ENCODE measurements at regions not wholly inside any gene's neighbourhood (a gene's known extent, or its start where the extent isn't known, plus 50 kb on each side); places are given as distances from the start of the nearest gene placed in this dataset.

- ChIA-PET POLR2A (ENCODE audit: low non-redundant PET) (no interaction called here), CTCF (interaction anchor here (0.6 to 2.3 kb wide), 2 partner anchors 51 to 240 kb away, joined by 3 to 6 read pairs; no protein-coding TSS in a partner anchor)
- no peak for DNase-seq (ENCODE audit: low spot score)
- no peak for TF ChIP-seq CTCF (conservative IDR thresholded peaks at IDR 0.05; ENCODE audit: low read depth)
- H3K27ac ChIP-seq: no peak overlapping the region
Observed at GRCh38 chr12:65607401-65607841, 216.9 kb upstream of the HMGA2 start.

- TF ChIP-seq CTCF (conservative IDR thresholded peaks at IDR 0.05; ENCODE audit: low read depth): no peak
- CTCF ChIA-PET: interaction anchor here (0.6 to 2.3 kb wide), 3 partner anchors 19 to 1846 kb away, joined by 3 to 6 read pairs (median 3); no protein-coding TSS in a partner anchor
- peak overlapping the region; percentile 79 for H3K27ac ChIP-seq
- peak; percentile 38 for DNase-seq (ENCODE audit: low spot score)
- POLR2A ChIA-PET (ENCODE audit: low non-redundant PET): no interaction called here
Observed at GRCh38 chr12:65608319-65608916, 215.9 kb upstream of the HMGA2 start.

- peak overlapping the region; percentile 79; the same call in 1 of the 2 replicates for H3K27ac ChIP-seq
- TF ChIP-seq CTCF (conservative IDR thresholded peaks at IDR 0.05; ENCODE audit: low read depth): peak; percentile 19; the same call in 1 of the 2 replicates
- DNase-seq (ENCODE audit: low spot score): peak; percentile 71
- ChIA-PET POLR2A (ENCODE audit: low non-redundant PET) (no interaction called here), CTCF (interaction anchor here (0.7 kb wide), 1 partner anchor 229 kb away, joined by 5 read pairs; no protein-coding TSS in a partner anchor)
Observed at GRCh38 chr12:65609359-65609771, 214.9 kb upstream of the HMGA2 start.

- POLR2A ChIA-PET (ENCODE audit: low non-redundant PET): no interaction called here
- DNase-seq (ENCODE audit: low spot score): no peak
- no peak for TF ChIP-seq CTCF (conservative IDR thresholded peaks at IDR 0.05; ENCODE audit: low read depth)
- no peak overlapping the region for H3K27ac ChIP-seq
- CTCF ChIA-PET: no interaction called here
Observed at GRCh38 chr12:65611396-65611795, 212.9 kb upstream of the HMGA2 start.

GRCh38 chr12:65612440-65612839, 211.8 kb upstream of the HMGA2 start:
- ChIA-PET CTCF (no interaction called here), POLR2A (ENCODE audit: low non-redundant PET) (no interaction called here)
- no peak for DNase-seq (ENCODE audit: low spot score)
- TF ChIP-seq CTCF (conservative IDR thresholded peaks at IDR 0.05; ENCODE audit: low read depth): no peak
- H3K27ac ChIP-seq: peak overlapping the region; percentile 74

GRCh38 chr12:65613692-65614091, 210.6 kb upstream of the HMGA2 start:
- ChIA-PET CTCF (no interaction called here), POLR2A (ENCODE audit: low non-redundant PET) (no interaction called here)
- TF ChIP-seq CTCF (conservative IDR thresholded peaks at IDR 0.05; ENCODE audit: low read depth): no peak
- H3K27ac ChIP-seq: no peak overlapping the region
- no peak for DNase-seq (ENCODE audit: low spot score)

Measured in RWPE1 (cell line).